ENCODE measurements at regions not wholly inside any gene's neighbourhood (a gene's known extent, or its start where the extent isn't known, plus 50 kb on each side); places are given as distances from the start of the nearest gene placed in this dataset.
"Not testable (repeated sequence)": the region's sequence is repeated elsewhere in the genome, so short reads cannot be mapped to it uniquely, and the experiment has no call there.

DNA sequence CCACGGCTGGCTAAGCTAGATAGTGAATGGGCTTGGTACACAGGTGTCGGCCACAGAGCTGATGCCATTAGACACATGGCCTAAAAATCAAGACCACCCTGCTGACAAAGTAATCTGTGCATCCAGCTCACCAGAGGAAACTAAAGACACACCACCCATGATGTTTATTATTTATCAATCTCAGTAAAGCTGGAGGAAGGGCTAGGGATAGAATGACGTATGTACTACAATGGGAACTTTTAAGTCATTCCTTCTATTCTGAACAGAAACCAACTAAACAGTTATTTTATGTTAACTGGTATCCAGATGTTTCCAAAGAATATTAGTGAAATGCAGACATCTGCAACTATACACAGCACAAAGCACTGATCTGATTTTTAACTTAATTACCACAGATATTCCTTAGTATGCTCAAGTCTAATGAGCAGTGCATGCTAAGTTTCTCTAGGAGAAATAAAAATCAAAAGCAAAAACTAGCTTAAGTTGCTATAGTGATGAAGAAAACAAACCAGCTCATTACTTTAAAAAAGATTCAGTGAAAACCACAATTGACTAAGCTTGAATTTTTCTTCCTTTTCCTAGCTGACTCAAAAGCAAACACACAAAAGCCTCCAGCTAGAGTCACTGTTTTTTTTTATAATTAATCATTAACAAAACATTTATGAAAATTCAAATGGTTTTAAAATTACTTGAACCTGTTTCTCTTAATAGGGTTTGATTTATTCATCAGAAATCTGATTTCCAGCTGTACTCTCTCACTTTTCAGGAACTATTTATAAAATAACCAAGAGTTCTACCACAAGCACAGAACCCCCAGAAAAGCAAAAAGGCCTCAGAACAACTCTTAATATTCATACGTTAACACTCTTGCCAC, 129.0 kb upstream of the PTPN20 start:
- TF ChIP-seq, protein P1, sequence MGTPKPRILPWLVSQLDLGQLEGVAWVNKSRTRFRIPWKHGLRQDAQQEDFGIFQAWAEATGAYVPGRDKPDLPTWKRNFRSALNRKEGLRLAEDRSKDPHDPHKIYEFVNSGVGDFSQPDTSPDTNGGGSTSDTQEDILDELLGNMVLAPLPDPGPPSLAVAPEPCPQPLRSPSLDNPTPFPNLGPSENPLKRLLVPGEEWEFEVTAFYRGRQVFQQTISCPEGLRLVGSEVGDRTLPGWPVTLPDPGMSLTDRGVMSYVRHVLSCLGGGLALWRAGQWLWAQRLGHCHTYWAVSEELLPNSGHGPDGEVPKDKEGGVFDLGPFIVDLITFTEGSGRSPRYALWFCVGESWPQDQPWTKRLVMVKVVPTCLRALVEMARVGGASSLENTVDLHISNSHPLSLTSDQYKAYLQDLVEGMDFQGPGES (IDR thresholded peaks at IDR 0.05; ENCODE audit: low read depth, low read length), result not testable (repeated sequence)
- TF ChIP-seq SIN3A (IDR thresholded peaks at IDR 0.05; ENCODE audit: borderline replicate concordance, low read depth, low read length); REST (IDR thresholded peaks at IDR 0.05; ENCODE audit: low read depth, low read length); RAD21 (IDR thresholded peaks at IDR 0.05; ENCODE audit: low read length); CTCF (IDR thresholded peaks at IDR 0.05): not testable (repeated sequence)
- TF ChIP-seq, protein P2, sequence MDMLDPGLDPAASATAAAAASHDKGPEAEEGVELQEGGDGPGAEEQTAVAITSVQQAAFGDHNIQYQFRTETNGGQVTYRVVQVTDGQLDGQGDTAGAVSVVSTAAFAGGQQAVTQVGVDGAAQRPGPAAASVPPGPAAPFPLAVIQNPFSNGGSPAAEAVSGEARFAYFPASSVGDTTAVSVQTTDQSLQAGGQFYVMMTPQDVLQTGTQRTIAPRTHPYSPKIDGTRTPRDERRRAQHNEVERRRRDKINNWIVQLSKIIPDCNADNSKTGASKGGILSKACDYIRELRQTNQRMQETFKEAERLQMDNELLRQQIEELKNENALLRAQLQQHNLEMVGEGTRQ (IDR thresholded peaks at IDR 0.05; ENCODE audit: borderline replicate concordance, low read depth, low read length), result not testable (repeated sequence)
